Adipocyte (in vitro differentiated cells): ENCODE measurements at regions not wholly inside any gene's neighbourhood (a gene's known extent, or its start where the extent isn't known, plus 50 kb on each side); places are given as distances from the start of the nearest gene placed in this dataset.

Experiments
- DNase-seq: peaks from one replicate; pipeline ENCODE4 v3.0.0-alpha.2; 2015; ENCODE audit warnings: low read depth
- H3K27me3 ChIP-seq: replicated peaks from 2 replicates; pipeline ENCODE4 v1.7.0; 2013; ENCODE audit warnings: mild to moderate bottlenecking, low read length, moderate library complexity; ENCODE audit not compliant: control insufficient read depth, insufficient read depth
- H3K36me3 ChIP-seq: 2 replicates; pipeline ENCODE4 v1.7.0; 2013; ENCODE audit warnings: low read length, mild to moderate bottlenecking, moderate library complexity; ENCODE audit not compliant: control insufficient read depth, insufficient read depth, severe bottlenecking
- H3K4me1 ChIP-seq: 2 replicates; pipeline ENCODE4 v1.7.0; 2013; ENCODE audit warnings: mild to moderate bottlenecking, low read length, moderate library complexity; ENCODE audit not compliant: control insufficient read depth, insufficient read depth
- H3K4me3 ChIP-seq: 2 replicates; pipeline ENCODE4 v1.7.0; 2013; ENCODE audit warnings: mild to moderate bottlenecking, low read length, moderate library complexity
- H3K9ac ChIP-seq: 2 replicates; pipeline ENCODE4 v1.7.0; 2013; ENCODE audit warnings: mild to moderate bottlenecking, low read length, moderate library complexity
- H3K9me3 ChIP-seq: 2 replicates; pipeline ENCODE4 v1.7.0; 2013; ENCODE audit warnings: mild to moderate bottlenecking, low read length, moderate library complexity; ENCODE audit not compliant: control insufficient read depth

- H3K36me3 ChIP-seq, result no peaks in the 10 kb centered on the region
- no peaks in the 10 kb centered on the region for H3K9me3 ChIP-seq
- H3K27me3 ChIP-seq, result no peaks in the 10 kb centered on the region
- H3K4me3 ChIP-seq, result no peak overlapping the region
- peaks cover 30% of the 10 kb centered on the region for H3K4me1 ChIP-seq
- no peak for DNase-seq
- no peak overlapping the region for H3K9ac ChIP-seq
Observed at GRCh38 chr2:37869771-37870170, 55.3 kb upstream of the RMDN2 start.

DNA sequence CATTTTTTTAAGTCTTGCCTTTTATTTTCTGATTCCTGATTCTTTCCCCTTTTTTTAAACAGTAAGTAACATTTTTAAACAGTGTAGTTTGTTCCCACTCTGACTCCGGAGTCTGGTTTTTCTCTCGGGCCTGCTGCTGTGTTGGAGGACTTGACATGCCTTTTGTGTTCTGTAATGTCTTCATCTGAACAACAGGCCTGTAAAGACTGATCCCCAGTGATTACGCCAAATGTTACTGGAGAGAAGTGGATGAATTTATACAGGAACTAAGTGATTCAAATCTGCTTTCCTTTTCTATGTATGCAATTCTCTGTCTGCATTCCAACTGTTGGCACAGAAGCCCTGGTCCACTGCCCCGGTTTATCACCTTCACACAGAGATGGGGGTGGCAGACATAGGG is 54.3 kb upstream of the RMDN2 start:
- Histone ChIP-seq H3K27me3 (no peaks in the 10 kb centered on the region), H3K4me3 (no peak overlapping the region), H3K9me3 (no peaks in the 10 kb centered on the region), H3K36me3 (no peaks in the 10 kb centered on the region), H3K9ac (peak overlapping the region; percentile 28), H3K4me1 (peaks cover 30% of the 10 kb centered on the region)
- peak; percentile 49 for DNase-seq

DNA sequence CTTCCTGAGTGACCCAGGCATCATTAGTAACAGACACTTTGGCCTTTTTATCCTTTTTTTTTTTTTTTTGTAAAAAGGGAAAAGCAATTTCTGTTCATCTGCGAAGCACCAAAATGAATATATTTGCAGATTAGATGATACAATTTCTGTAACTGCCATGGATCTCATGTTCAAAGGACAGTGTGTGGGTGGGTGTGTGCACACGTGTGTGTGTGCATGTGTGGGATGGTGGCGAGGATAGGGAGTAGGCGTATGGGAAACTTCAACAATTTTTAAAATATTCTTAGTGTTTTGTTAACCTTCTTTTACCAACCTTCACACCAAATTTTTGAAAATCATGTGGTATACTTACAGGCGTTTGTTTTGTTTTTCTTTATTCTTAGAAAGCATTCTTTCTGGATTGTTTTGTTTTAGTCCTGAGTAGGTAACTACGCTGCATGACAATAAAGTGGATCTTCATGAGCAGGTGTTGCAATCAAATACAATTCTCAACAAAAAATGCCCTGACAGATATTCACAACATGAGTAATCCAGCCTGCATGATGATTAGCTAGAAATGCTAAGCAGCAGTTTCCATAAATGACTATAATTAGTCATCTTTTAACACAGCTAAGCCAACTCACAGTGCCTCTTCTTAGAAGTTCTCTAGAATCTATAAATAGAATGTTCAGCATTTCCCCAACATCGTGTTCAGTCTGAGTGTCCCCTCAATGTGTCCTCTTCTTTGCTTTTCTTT is 53.5 kb upstream of the RMDN2 start:
- peaks cover 30% of the 10 kb centered on the region for H3K4me1 ChIP-seq
- peak overlapping the region; percentile 48 for H3K9ac ChIP-seq
- no peaks in the 10 kb centered on the region for H3K36me3 ChIP-seq
- peak overlapping the region; percentile 12 for H3K4me3 ChIP-seq
- peak; percentile 60 for DNase-seq
- H3K9me3 ChIP-seq, result no peaks in the 10 kb centered on the region
- H3K27me3 ChIP-seq, result no peaks in the 10 kb centered on the region

- DNase-seq, result no peak
- H3K4me3 ChIP-seq, result peak overlapping the region; percentile 12
- H3K27me3 ChIP-seq, result no peaks in the 10 kb centered on the region
- no peaks in the 10 kb centered on the region for H3K36me3 ChIP-seq
- no peaks in the 10 kb centered on the region for H3K9me3 ChIP-seq
- peak overlapping the region; percentile 48 for H3K9ac ChIP-seq
- peaks cover 30% of the 10 kb centered on the region for H3K4me1 ChIP-seq
Observed at GRCh38 chr2:37872192-37872750, 52.8 kb upstream of the RMDN2 start.

DNA sequence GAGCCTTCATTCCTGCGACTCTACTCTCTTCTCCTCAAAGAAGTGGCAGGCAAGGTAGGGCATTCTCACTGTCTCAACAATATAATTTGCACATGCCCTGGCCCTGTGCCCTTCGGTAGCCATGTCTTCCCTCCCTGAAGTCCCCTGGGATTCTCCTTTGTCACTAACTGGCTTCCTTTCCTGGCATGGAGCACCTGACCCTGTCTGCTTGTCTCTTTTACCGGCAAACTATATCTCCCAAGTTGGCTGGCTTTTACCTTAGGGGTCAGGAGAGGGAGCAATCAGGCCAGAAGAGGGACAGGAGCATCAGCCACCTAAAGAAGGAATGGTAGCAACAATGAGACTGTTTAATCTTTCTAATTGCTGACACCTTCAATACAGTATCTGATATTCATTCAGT is 51.9 kb upstream of the RMDN2 start:
- Histone ChIP-seq H3K4me1 (peaks cover 30% of the 10 kb centered on the region), H3K27me3 (no peaks in the 10 kb centered on the region), H3K9ac (no peak overlapping the region), H3K4me3 (no peak overlapping the region), H3K9me3 (no peaks in the 10 kb centered on the region), H3K36me3 (no peaks in the 10 kb centered on the region)
- no peak for DNase-seq

DNA sequence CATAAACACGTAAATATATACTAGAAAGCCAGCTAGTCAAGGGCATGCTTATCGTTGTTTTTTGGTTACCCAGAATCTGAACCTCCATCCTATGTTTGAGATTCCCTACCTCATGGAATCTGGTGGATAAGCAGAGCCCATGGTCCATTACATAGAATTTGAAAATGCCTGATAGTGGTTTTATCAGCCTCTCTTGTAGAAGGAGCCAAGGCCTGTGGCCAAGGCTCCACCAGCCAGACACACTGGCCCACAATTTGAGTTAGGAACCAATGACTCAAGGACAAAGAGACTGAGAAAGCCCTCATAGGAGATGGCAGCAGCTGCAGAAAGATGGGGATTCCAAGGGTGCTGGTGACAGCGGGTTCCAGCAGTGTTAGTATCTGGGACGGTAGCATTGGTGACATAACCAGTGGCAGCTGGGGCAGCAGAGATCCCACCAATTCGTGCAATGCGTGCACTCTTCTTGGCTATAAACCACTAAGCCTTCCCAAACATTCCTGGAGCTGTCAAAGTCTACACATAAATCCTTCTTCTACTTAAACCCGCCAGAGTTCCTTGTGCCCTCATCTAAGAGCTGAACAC is 51.2 kb upstream of the RMDN2 start:
- H3K4me1 ChIP-seq, result peaks cover 30% of the 10 kb centered on the region
- H3K27me3 ChIP-seq, result no peaks in the 10 kb centered on the region
- no peaks in the 10 kb centered on the region for H3K9me3 ChIP-seq
- H3K9ac ChIP-seq, result no peak overlapping the region
- H3K4me3 ChIP-seq, result no peak overlapping the region
- H3K36me3 ChIP-seq, result no peaks in the 10 kb centered on the region
- no peak for DNase-seq

GRCh38 chr2:37874470-37874869 is 50.6 kb upstream of the RMDN2 start:
- H3K4me3 ChIP-seq, result no peak overlapping the region
- H3K27me3 ChIP-seq, result no peaks in the 10 kb centered on the region
- DNase-seq, result no peak
- H3K9ac ChIP-seq, result no peak overlapping the region
- H3K9me3 ChIP-seq, result no peaks in the 10 kb centered on the region
- no peaks in the 10 kb centered on the region for H3K36me3 ChIP-seq
- H3K4me1 ChIP-seq, result peaks cover 30% of the 10 kb centered on the region
